GM19240 (cell line): ENCODE measurements at regions not wholly inside any gene's neighbourhood (a gene's known extent, or its start where the extent isn't known, plus 50 kb on each side); places are given as distances from the start of the nearest gene placed in this dataset.

Experiments used
- DNase-seq: peaks from one replicate; pipeline ENCODE4 v3.0.0; 2011; ENCODE audit warnings: low spot score; ENCODE audit not compliant: insufficient read length

DNA sequence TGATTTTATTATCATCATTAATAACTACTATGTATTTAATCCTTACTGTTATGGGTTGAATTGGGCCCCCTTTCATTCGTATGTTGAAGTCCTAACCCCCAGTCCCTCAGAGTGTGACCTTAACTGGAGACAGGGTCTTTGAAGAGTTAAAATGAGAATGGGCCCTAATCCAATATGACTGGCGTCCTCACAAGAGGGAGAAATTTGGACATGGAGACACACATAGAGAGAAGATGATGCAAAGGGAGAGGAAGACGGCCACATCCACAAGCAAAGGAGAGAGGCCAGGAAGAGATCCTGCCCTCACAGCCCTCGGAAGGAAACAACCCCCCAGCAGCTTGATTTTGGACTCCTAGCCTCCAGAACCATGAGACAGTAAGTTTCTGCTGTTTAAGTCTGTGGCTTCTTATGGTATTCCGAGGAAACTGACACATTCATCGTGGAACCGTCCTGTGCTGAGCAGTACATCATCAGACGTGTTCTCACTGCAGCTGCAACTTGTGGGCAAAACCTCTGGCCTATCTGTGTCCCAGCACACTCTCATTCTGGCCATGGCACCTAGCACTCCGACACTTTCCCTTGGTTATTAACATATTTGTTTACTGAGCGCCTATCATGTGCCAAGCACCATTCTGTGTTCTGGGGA is 127.6 kb downstream of the SLC38A6 start:
- no peak for DNase-seq

GRCh38 chr14:61107869-61108493 is 126.9 kb downstream of the SLC38A6 start:
- DNase-seq: no peak

DNA sequence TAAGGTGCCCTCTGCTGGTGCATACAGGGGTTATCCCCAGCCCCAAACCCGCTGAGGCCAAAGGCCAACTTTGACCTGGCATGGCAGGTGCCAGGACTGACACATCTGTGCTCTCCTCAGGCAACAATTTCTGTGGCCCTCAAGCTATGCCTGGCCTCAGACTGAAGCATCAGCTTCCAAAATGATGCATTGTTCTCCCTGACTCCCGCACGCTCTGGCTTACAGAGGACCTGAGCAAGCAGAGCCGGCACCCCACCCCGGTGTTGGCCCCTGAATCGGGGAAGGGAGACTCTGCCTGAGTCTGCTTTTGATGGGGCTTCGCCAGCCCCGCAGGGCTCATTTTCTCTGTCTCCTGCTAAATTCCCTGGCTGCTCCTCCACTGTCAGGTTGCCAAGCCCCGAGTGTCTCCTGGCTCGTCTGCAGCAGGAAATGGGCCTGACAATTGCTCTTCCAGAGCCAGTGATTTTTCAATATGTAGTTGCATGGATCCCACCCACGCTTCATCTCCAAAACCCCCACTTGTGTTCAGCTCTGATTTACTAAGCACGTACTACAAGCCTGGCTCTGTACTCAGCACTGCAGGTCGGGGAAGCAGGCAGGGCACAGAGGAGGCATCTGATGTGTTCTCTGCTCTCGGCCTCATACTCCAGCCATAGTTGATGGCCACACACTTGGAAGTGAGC is 126.1 kb downstream of the SLC38A6 start:
- no peak for DNase-seq

DNA sequence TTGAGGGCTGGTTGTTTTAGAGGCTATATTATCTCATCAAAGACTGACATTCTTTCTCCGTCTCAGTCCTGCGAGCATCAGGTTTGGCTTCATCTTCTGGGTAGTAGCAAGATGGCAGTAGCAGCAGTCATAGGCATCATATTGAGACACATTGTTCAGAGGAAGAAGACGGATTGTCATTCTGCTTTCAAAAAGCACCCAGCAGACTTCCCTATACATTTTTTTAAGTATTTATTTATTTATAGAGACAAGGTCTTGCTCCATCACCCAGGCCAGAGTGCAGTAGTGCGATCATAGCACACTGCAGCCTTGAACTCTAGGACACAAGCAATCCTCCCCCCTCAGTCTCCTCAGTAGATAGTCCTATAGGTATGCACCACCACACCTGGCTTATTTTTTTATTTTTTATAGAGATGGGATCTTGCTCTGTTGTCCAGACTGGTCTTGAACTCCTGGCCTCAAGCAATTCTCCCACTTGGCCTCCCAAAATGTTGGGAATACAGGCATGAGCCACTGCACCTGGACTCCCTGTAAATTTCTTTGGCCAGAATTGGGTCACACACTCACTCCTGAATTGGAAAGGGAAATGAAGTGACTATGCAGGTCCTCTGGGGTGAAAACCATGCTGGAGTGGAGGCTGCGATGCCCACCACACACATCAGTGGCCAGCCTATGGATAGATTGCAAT is 125.4 kb downstream of the SLC38A6 start:
- DNase-seq: no peak

GRCh38 chr14:61104358-61104757 is 123.3 kb downstream of the SLC38A6 start:
- no peak for DNase-seq

DNA sequence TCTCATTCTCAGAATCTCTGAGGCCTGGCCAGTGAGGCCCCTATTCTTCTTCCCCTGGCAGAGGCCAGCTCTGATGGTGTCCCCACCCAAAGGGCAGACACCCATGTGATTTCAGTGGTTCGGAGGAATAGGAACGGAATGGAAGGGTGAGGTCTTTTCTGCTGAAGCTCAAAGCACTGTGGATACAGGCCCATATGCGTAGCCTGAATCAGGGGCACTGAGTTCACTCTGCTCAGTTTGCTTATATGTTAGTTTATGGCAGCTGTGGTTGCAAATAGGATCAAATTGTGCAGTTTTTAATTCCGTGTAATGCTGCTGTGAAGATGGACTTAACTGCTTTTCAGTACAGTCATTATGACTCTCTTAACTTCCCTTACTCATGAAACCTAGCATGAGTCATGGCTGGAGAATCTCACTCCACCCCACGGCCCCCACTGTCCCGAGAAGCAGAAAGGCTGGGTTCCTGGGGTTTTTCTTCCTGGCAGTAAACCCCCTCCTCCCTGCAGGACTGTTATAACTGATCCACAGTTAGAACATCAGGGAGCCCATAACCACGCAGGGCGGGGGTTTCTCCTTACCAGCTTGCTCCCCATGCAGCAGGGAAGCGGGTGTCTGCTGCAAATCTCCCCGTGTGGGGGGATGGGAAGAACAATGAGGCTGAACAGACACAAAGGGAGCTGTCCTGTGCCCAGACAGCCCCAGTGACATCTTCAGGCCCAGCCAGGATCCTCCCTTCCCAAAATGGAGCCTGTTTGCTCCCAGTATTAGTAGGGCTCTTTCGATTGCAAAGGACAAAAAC is 122.7 kb downstream of the SLC38A6 start:
- DNase-seq: no peak

GRCh38 chr14:61102549-61103466 is 121.8 kb downstream of the SLC38A6 start:
- no peak for DNase-seq
